Heart left ventricle (tissue), 13 donors: ENCODE measurements at regions not wholly inside any gene's neighbourhood (a gene's known extent, or its start where the extent isn't known, plus 50 kb on each side); places are given as distances from the start of the nearest gene placed in this dataset.

Experiments used
- POLR2A ChIP-seq, 2 donors: fragments of 450-650 bp; IDR thresholded peaks; one replicate each; pipeline ENCODE4 v1.6.1; 2017; ENCODE audit warnings: antibody characterized with exemption in 2 of 2, mild to moderate bottlenecking in 2 of 2, moderate library complexity in 2 of 2
- TF ChIP-seq, protein P1 (sequence below), 12 donors: fragments of 200-600 bp; sonication (generic) in 4 of 12; IDR thresholded peaks; one replicate each; pipeline versions ENCODE4 v1.5.0 to v1.8.0; 2018 to 2022; ENCODE audit warnings: antibody characterized with exemption in 12 of 12, mild to moderate bottlenecking in 5 of 12
- donor health status: ischemic (EF 13 %, LVEDD 7.1; RV severe dilation, severe dysfunction).
- donor health status: DM: no; HTN: yes; CAD: no.
- donor health status: DM: no; HTN: no; CAD: no.
- donor health status: ischemic (EF 25% LVEDD 6.9; RV normal size, moderate dysfunction).
- donor health status: ischemic (EF 25% LVEDD 5.7; RV mildly dilated, moderate dysfunction).
- donor health status: ischemic (EF 35%, LVEDD 5.7; RV mildly dilated, moderate dysfunction).
- donor health status: nonischemic (EF 11% LVEDD 7.7; RV severe dilation, severe dysfunction).
- donor health status: DM: yes; HTN: yes; CAD: no.
- donor health status: PGD.
- donor health status: ischemic (EF 29% LVEDD 5.4; RV normal size, mild dysfunction).
- donor health status: nonischemic (EF 23%, LVEDD 6.1; RV moderate dilation, normal function).

DNA sequence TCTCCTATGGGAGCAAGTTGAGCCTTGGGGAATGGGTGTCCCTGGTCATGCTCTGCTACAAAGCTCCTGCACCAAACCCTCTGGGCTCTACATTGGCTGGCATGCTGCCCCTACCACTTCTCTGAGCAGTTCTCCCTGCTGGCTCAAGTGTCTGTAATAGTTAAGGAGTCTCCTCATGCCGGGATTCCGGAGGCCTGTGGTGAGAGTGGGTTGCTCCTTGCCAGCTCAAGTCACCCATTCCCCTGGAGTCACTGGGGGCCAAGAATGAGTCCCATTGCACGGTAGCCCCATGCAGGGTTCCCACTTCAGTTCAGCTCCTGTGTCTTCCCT, 173.9 kb downstream of the PRDM13 start:
- TF ChIP-seq, protein P1, sequence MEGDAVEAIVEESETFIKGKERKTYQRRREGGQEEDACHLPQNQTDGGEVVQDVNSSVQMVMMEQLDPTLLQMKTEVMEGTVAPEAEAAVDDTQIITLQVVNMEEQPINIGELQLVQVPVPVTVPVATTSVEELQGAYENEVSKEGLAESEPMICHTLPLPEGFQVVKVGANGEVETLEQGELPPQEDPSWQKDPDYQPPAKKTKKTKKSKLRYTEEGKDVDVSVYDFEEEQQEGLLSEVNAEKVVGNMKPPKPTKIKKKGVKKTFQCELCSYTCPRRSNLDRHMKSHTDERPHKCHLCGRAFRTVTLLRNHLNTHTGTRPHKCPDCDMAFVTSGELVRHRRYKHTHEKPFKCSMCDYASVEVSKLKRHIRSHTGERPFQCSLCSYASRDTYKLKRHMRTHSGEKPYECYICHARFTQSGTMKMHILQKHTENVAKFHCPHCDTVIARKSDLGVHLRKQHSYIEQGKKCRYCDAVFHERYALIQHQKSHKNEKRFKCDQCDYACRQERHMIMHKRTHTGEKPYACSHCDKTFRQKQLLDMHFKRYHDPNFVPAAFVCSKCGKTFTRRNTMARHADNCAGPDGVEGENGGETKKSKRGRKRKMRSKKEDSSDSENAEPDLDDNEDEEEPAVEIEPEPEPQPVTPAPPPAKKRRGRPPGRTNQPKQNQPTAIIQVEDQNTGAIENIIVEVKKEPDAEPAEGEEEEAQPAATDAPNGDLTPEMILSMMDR (IDR thresholded peaks at IDR 0.05), result no peak
- no peak for TF ChIP-seq POLR2A (IDR thresholded peaks at IDR 0.05)
